K562 (cell line): ENCODE measurements at regions not wholly inside any gene's neighbourhood (a gene's known extent, or its start where the extent isn't known, plus 50 kb on each side); places are given as distances from the start of the nearest gene placed in this dataset.

Source experiments
- ATAC-seq: fragments of 200-7000 bp; cut with Tn5 transposase; 3 replicates; pipeline ENCODE4 v1.9.1; 2020; ENCODE audit warnings: moderate library complexity
- BruUV-seq: library from RNA; stranded (reverse); fragments of 400-500 nt; replicated peaks from 2 replicates; lab custom pipeline; 2021; lab: Mats Ljungman, UMichigan
- CTCF ChIA-PET: fragments of 300-600 bp; formaldehyde crosslinking; extraction: SDS; loops from one replicate; lab custom pipeline; 2021; ENCODE audit warnings: low intra/inter-chr PET ratio; lab: Yijun Ruan, JAX
- POLR2A ChIA-PET: fragments of 300-600, 350-650 bp; sonication (Branson Sonifier 250); formaldehyde crosslinking; extraction: SDS; loops from one replicate; lab custom pipeline; 2021; ENCODE audit warnings: antibody characterized with exemption, inconsistent platforms; lab: Yijun Ruan, JAX
- DNase-seq, 4 experiments: peaks; one replicate each; pipeline versions ENCODE4 v3.0.0 to v3.0.0-alpha.2; 2011 to 2018; ENCODE audit warnings: low spot score in 3 of 4, mixed read lengths in 3 of 4; ENCODE audit errors: extremely low read depth in 1 of 4
- FAIRE-seq: peaks from 2 replicates; lab custom pipeline; 2011; peaks lifted over from hg19 to GRCh38; lab: Jason Lieb, UNC
- H2AFZ ChIP-seq: 2 replicates; pipeline ENCODE4 v1.6.0; 2011; ENCODE audit warnings: low read depth, low read length, control low read depth, inconsistent platforms
- H3K27ac ChIP-seq: fragments of 200-600 bp; 3 replicates; pipeline ENCODE4 v1.8.0; 2011; ENCODE audit warnings: low read depth, mild to moderate bottlenecking, control low read depth, inconsistent platforms, low read length, moderate library complexity, mixed read lengths; ENCODE audit errors: extremely low read depth
- H3K27me3 ChIP-seq, 2 experiments: fragments of 300-600 bp in 1 of 2; 2 replicates in 1 of 2; 3 replicates in 1 of 2; pipeline versions ENCODE4 v1.6.0 to v1.8.0; 2011; ENCODE audit warnings: inconsistent platforms in 2 of 2, low read length in 2 of 2, mild to moderate bottlenecking in 1 of 2, mixed read lengths in 1 of 2, moderate library complexity in 1 of 2; ENCODE audit not compliant: control insufficient read depth in 2 of 2, insufficient read depth in 2 of 2
- H3K36me3 ChIP-seq: fragments of 300-600 bp; 3 replicates; pipeline ENCODE4 v1.8.0; 2011; ENCODE audit warnings: mild to moderate bottlenecking, low read length, inconsistent platforms; ENCODE audit not compliant: control insufficient read depth, insufficient read depth
- H3K4me1 ChIP-seq, 2 experiments: fragments of 200-600 bp in 1 of 2; replicated peaks in 1 of 2; 2 replicates in 1 of 2; 3 replicates in 1 of 2; pipeline versions ENCODE4 v1.5.1 to v1.8.0; 2011; ENCODE audit warnings: inconsistent platforms in 2 of 2, low read length in 2 of 2, mild to moderate bottlenecking in 1 of 2, mixed read lengths in 1 of 2, moderate library complexity in 1 of 2; ENCODE audit not compliant: control insufficient read depth in 2 of 2, insufficient read depth in 2 of 2
- H3K4me2 ChIP-seq: 2 replicates; pipeline ENCODE4 v1.6.1; 2011; ENCODE audit warnings: low read length, control low read depth, inconsistent platforms, mixed read lengths; ENCODE audit not compliant: insufficient read depth
- H3K4me3 ChIP-seq: fragments of 200-600 bp; sonication (generic), shearing (Covaris generic); 2 replicates; pipeline ENCODE4 v1.5.1; 2016; ENCODE audit warnings: control low read depth, inconsistent platforms
- H3K79me2 ChIP-seq: fragments of 200-600 bp; 3 replicates; pipeline ENCODE4 v1.8.0; 2011; ENCODE audit warnings: low read length, inconsistent platforms; ENCODE audit not compliant: control insufficient read depth, insufficient read depth
- H3K9ac ChIP-seq, 2 experiments: 2 replicates each; pipeline versions ENCODE4 v1.6.0 to v1.6.1; 2011; ENCODE audit warnings: low read depth in 2 of 2, low read length in 2 of 2, control low read depth in 1 of 2, inconsistent platforms in 1 of 2, mild to moderate bottlenecking in 1 of 2, mixed read lengths in 1 of 2; ENCODE audit not compliant: insufficient read depth in 1 of 2
- H3K9me1 ChIP-seq: one replicate; pipeline ENCODE4 v1.6.0; 2011; ENCODE audit warnings: inconsistent platforms, mild to moderate bottlenecking, low read length, moderate library complexity; ENCODE audit not compliant: control insufficient read depth, insufficient read depth
- H3K9me3 ChIP-seq: replicated peaks from 2 replicates; pipeline ENCODE4 v1.5.1; 2011; ENCODE audit warnings: low read depth, low read length, inconsistent platforms; ENCODE audit not compliant: control insufficient read depth, insufficient read depth
- H4K20me1 ChIP-seq: replicated peaks from 2 replicates; pipeline ENCODE4 v1.6.1; 2011; ENCODE audit warnings: low read length, inconsistent platforms, mixed read lengths; ENCODE audit not compliant: control insufficient read depth, insufficient read depth
- CREB5 ChIP-seq: fragments of 250-450 bp; sonication (Bioruptor Pico); IDR thresholded peaks from 2 replicates; pipeline ENCODE4 v1.5.0; 2020; ENCODE audit warnings: mild to moderate bottlenecking
- DLX4 ChIP-seq: fragments of 250-450 bp; sonication (Bioruptor Pico); IDR thresholded peaks from 2 replicates; pipeline ENCODE4 v1.6.1; 2021; ENCODE audit warnings: mild to moderate bottlenecking
- E2F8 ChIP-seq: fragments of 450-650 bp; IDR thresholded peaks from 2 replicates; pipeline ENCODE4 v1.7.1; 2018; ENCODE audit warnings: mild to moderate bottlenecking, low read depth; ENCODE audit not compliant: partially characterized antibody
- HMGN3 ChIP-seq: IDR thresholded peaks from 2 replicates; pipeline ENCODE4 v1.6.1; 2011; ENCODE audit warnings: borderline replicate concordance, low read depth, mild to moderate bottlenecking, mixed read lengths, low read length; ENCODE audit not compliant: insufficient read length; ENCODE audit errors: extremely low read depth
- HSF4 ChIP-seq: fragments of 250-450 bp; sonication (Bioruptor Pico); IDR thresholded peaks from 2 replicates; pipeline ENCODE4 v2.1.2; 2022; ENCODE audit warnings: mild to moderate bottlenecking, moderate library complexity, borderline replicate concordance
- KAT7 ChIP-seq: sonication (generic); formaldehyde crosslinking; IDR thresholded peaks from 2 replicates; pipeline ENCODE4 v1.8.0; 2022; ENCODE audit warnings: missing genetic modification reagents, mild to moderate bottlenecking, borderline replicate concordance
- KDM4B ChIP-seq, 2 experiments: fragments of 450-650 bp in 1 of 2; sonication (generic) in 1 of 2; IDR thresholded peaks; 2 replicates each; pipeline ENCODE4 v1.6.1; 2016 to 2017; ENCODE audit warnings: borderline replicate concordance in 2 of 2, antibody characterized with exemption in 1 of 2, low read depth in 1 of 2, mild to moderate bottlenecking in 1 of 2
- MYBL2 ChIP-seq, 2 experiments: fragments of 450-650 bp in 1 of 2; sonication (generic) in 1 of 2; formaldehyde crosslinking in 1 of 2; IDR thresholded peaks; 2 replicates each; pipeline versions ENCODE4 v1.6.1 to v1.8.1; 2017 to 2022; ENCODE audit warnings: borderline replicate concordance in 1 of 2, inconsistent platforms in 1 of 2, low read depth in 1 of 2, mild to moderate bottlenecking in 1 of 2, missing genetic modification reagents in 1 of 2, moderate library complexity in 1 of 2
- NCOA4 ChIP-seq: fragments of 450-650 bp; IDR thresholded peaks from 2 replicates; pipeline ENCODE4 v1.6.1; 2018; ENCODE audit warnings: mild to moderate bottlenecking; ENCODE audit not compliant: partially characterized antibody
- PHB ChIP-seq: fragments of 250-450 bp; sonication (Bioruptor Pico); IDR thresholded peaks from 2 replicates; pipeline ENCODE4 v1.5.0; 2021
- RFX7 ChIP-seq: fragments of 250-450 bp; sonication (Bioruptor Pico); IDR thresholded peaks from 2 replicates; pipeline ENCODE4 v1.5.1; 2021; ENCODE audit warnings: mild to moderate bottlenecking
- SFPQ ChIP-seq: fragments of 200-400 bp; formaldehyde crosslinking; IDR thresholded peaks from 2 replicates; pipeline ENCODE4 v1.6.1; 2017; ENCODE audit warnings: mild to moderate bottlenecking, low read depth, low read length, moderate library complexity
- ZNF347 ChIP-seq: fragments of 450-650 bp; formaldehyde crosslinking; IDR thresholded peaks from 2 replicates; pipeline ENCODE4 v1.4.0; 2020; ENCODE audit warnings: low read depth, mild to moderate bottlenecking, moderate library complexity
- ZNF644 ChIP-seq: fragments of 200-800 bp; sonication (Bioruptor generic); IDR thresholded peaks from 2 replicates; pipeline ENCODE4 v1.6.1; 2016; ENCODE audit warnings: low read depth, missing genetic modification characterization, missing compliant biosample characterization
- ZNF830 ChIP-seq: fragments of 250-450 bp; sonication (Bioruptor Pico); IDR thresholded peaks from 2 replicates; pipeline ENCODE4 v1.5.0; 2021; ENCODE audit warnings: mild to moderate bottlenecking
- WGBS: fragments of 100-300 bp; shearing (Covaris generic); methylation state at CpG from one replicate; pipeline ENCODE4 v1.1.6; 2016; ENCODE audit warnings: low coverage, mixed read lengths; ENCODE audit not compliant: insufficient coverage; ENCODE audit errors: missing lambda C conversion rate; 5-methylcytosine and 5-hydroxymethylcytosine counted together
- in situ Hi-C: fragments of 300-500 bp; cut with MboI; formaldehyde crosslinking; loops from 4 replicates; pipeline ENCODE4 v1.15.0; 2018; ENCODE audit warnings: inconsistent platforms, mixed read lengths
- intact Hi-C: fragments of 100-400 bp; cut with micrococcal nuclease; formaldehyde crosslinking; loops from 2 replicates; pipeline ENCODE4 v1.14.2; 2022

- TF ChIP-seq DLX4 (CRISPR knock-in tag): no peak
- TF ChIP-seq KAT7 (CRISPR knock-in tag): no peak
- no peak for TF ChIP-seq RFX7
- TF ChIP-seq HSF4: no peak
- TF ChIP-seq PHB (CRISPR knock-in tag): no peak
- no peak for TF ChIP-seq ZNF644 (tag)
- no peak for TF ChIP-seq MYBL2 (IDR thresholded peaks at IDR 0.05; ENCODE audit: low read depth)
- no peak for TF ChIP-seq MYBL2 (CRISPR knock-in tag; IDR thresholded peaks at IDR 0.05; ENCODE audit: borderline replicate concordance)
Measured at GRCh38 chr2:66790651-66791181, 355.8 kb downstream of the MEIS1 start (continued).

GRCh38 chr2:66794070-66794469 lies 359.1 kb downstream of the MEIS1 start:
- DNase-seq: no peak
- Histone ChIP-seq H4K20me1 (no peaks in the 10 kb centered on the region), H3K4me3 (no peak overlapping the region), H3K36me3 (no peaks in the 10 kb centered on the region), H2AFZ (no peak overlapping the region), H3K79me2 (no peaks in the 10 kb centered on the region), H3K4me1 (no peaks in the 10 kb centered on the region), H3K4me2 (no peak overlapping the region), H3K9me3 (no peaks in the 10 kb centered on the region), H3K9me1 (no peaks in the 10 kb centered on the region), H3K27me3 (no peaks in the 10 kb centered on the region), H3K9ac (no peak overlapping the region), H3K27ac (no peak overlapping the region)
- FAIRE-seq: no peak
- CTCF ChIA-PET: no interaction called here
- in situ Hi-C loops (no loop called here), intact Hi-C loops (no loop called here)
- ATAC-seq: no peak
- POLR2A ChIA-PET: no interaction called here
- BruUV-seq: no TSS peak
- 1% methylated on average over 8 of the region's 8 CpGs for WGBS
- TF ChIP-seq ZNF347 (no peak), HMGN3 (no peak), CREB5 (CRISPR knock-in tag) (no peak), ZNF830 (CRISPR knock-in tag) (no peak), KDM4B (IDR thresholded peaks at IDR 0.05; ENCODE audit: borderline replicate concordance in 2 of 2, low read depth in 1 of 2) (no peak), E2F8 (no peak), NCOA4 (no peak), SFPQ (no peak)
